Activated naive CD4-positive, alpha-beta T cell treated with anti-CD3 and anti-CD28 coated beads, Interleukin-2, amount 10 ng/mL, durations not matched to agents 7 days and 5 days (primary cell): ENCODE measurements at regions not wholly inside any gene's neighbourhood (a gene's known extent, or its start where the extent isn't known, plus 50 kb on each side); places are given as distances from the start of the nearest gene placed in this dataset.
"Not testable (repeated sequence)": the region's sequence is repeated elsewhere in the genome, so short reads cannot be mapped to it uniquely, and the experiment has no call there.

Source experiments
- CTCF ChIA-PET: fragments of 350-600 bp; sonication (Branson Sonifier 250); formaldehyde crosslinking; loops from one replicate; lab custom pipeline; 2021; ENCODE audit warnings: antibody characterized with exemption; lab: Charles Lee
- DNase-seq: peaks from one replicate; pipeline ENCODE4 v3.0.0-alpha.2; 2020
- H3K27ac Mint-ChIP-seq: one replicate; pipeline ENCODE4 v1.8.0; 2021; ENCODE audit warnings: mild to moderate bottlenecking, moderate library complexity, mixed read lengths
- H3K27me3 Mint-ChIP-seq: one replicate; pipeline ENCODE4 v1.8.0; 2021; ENCODE audit warnings: mild to moderate bottlenecking, mixed read lengths
- H3K36me3 Mint-ChIP-seq: one replicate; pipeline ENCODE4 v1.8.0; 2021; ENCODE audit warnings: mixed read lengths
- H3K4me1 Mint-ChIP-seq: one replicate; pipeline ENCODE4 v1.8.0; 2021; ENCODE audit warnings: mixed read lengths
- H3K4me3 Mint-ChIP-seq: one replicate; pipeline ENCODE4 v1.8.0; 2021; ENCODE audit warnings: mild to moderate bottlenecking, moderate library complexity, mixed read lengths
- H3K9me3 Mint-ChIP-seq: one replicate; pipeline ENCODE4 v1.8.0; 2021; ENCODE audit warnings: mixed read lengths

DNA sequence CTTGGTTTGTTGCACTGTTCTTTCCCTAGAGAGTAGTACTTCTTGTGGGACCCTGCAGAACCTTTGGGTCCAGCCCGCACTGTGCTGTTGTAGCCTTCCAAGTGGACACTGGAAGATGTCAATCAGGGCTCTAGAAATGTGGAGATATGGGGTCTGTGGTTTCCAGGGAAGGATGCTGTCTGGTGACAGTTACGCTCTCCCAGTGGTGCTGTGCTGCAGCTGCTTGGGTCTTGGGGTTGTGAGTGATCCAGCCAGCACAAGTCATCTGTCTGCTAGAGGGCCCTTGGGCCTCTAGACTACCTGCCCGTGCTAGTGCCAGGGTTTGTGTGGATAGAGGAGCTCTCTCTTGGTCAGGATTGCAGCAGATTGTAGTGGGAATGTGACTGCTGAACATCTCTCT, 484.5 kb downstream of the DMAC1 start:
- CTCF ChIA-PET: interaction anchor here (0.7 kb wide), 1 partner anchor 488 kb away, joined by 3 read pairs; no protein-coding TSS in a partner anchor
- Mint-ChIP-seq H3K36me3 (no peaks in the 10 kb centered on the region), H3K4me3 (no peak overlapping the region), H3K4me1 (no peaks in the 10 kb centered on the region), H3K27ac (no peak overlapping the region), H3K27me3 (peaks cover 8% of the 10 kb centered on the region), H3K9me3 (peaks cover 26% of the 10 kb centered on the region)
- DNase-seq: no peak

DNA sequence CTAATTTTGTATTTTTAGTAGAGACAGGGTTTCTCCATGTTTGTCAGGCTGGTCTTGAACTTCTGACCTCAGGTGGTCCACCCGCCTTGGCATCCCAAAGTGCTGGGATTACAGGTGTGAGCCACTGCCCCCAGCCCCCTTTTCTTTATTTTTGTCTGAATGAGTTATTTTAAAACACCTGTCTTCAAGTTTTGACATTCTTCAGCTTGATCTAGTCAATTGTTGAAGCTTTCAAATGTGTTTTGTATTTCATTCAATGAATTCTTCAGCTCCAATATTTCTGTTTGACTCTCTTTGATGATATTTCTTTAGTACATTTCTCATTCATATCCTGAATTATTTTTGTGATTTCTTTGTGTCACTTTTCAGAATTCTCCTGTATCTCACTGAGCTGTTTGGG, 486.2 kb downstream of the DMAC1 start:
- no peak overlapping the region for H3K27ac Mint-ChIP-seq

DNA sequence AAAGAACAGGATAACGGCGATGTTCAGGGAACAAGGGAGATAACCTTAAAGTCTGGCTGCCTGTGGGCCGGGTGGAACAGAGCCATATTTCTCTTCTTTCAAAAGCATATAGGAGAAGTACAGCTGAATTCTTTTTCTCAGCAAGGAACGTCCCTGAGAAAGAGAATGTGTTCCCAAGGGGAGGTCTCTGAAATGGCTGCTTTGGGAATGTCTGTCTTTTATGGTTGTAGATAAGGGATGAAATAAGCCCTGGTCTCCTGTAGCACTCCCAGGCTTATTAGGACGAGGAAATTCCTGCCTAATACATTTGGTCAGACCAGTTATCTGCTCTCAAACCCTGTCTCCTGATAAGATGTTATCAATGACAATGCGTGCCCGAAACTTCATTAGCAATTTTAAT, 490.5 kb downstream of the DMAC1 start:
- DNase-seq, H3K4me3 Mint-ChIP-seq, CTCF ChIA-PET, H3K4me1 Mint-ChIP-seq, H3K27ac Mint-ChIP-seq, H3K27me3 Mint-ChIP-seq, H3K36me3 Mint-ChIP-seq: not testable (repeated sequence)
- peaks cover 38% of the 10 kb centered on the region for H3K9me3 Mint-ChIP-seq

More for the DNA sequence above, 486.2 kb downstream of the DMAC1 start:
- H3K27me3 Mint-ChIP-seq: peaks cover 4% of the 10 kb centered on the region
- CTCF ChIA-PET: no interaction called here
- H3K4me1 Mint-ChIP-seq: no peaks in the 10 kb centered on the region
- H3K4me3 Mint-ChIP-seq: no peak overlapping the region
- H3K36me3 Mint-ChIP-seq: no peaks in the 10 kb centered on the region
- DNase-seq: no peak
- peaks cover 40% of the 10 kb centered on the region for H3K9me3 Mint-ChIP-seq

DNA sequence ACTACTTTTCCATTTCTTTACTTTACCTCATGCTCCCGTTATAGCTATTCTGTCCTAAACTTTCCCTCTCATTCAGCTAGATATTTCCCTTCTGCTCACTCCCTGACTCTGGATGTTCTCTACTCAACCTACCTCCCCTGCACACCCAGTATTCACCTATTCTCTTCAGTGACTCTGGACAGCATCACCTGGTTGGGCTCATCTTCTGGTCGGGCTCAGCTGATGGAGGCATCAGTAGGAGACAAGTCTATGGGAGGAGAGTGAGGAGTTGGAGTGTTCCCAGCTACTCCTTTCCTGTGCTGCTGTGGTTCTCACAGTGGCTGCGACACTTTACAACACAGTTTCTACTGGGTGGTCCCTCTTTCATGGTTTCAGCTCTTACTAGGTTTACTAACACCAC, 493.9 kb downstream of the DMAC1 start:
- Mint-ChIP-seq H3K27ac (no peak overlapping the region), H3K36me3 (no peaks in the 10 kb centered on the region), H3K4me1 (no peaks in the 10 kb centered on the region), H3K27me3 (no peaks in the 10 kb centered on the region), H3K4me3 (no peak overlapping the region), H3K9me3 (peaks cover 23% of the 10 kb centered on the region)
- DNase-seq: no peak
- CTCF ChIA-PET: no interaction called here

DNA sequence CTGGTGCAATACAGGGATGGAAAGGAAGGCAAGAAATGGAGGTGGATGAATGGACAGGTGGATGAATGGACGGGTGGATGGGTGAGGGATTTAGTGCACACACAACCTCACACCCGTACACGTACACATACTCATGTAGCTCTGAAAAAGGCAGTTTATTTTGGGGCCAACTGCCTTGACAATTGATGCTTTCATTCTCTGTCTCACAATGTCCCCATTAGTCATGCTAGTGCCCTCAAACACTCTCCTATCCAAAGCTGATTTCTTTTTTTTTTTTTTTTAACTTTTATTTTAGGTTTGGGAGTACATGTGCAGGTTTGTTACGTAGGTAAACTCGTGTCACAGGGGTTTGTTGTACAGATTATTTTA, 495.0 kb downstream of the DMAC1 start:
- no peaks in the 10 kb centered on the region for H3K36me3 Mint-ChIP-seq

DNA sequence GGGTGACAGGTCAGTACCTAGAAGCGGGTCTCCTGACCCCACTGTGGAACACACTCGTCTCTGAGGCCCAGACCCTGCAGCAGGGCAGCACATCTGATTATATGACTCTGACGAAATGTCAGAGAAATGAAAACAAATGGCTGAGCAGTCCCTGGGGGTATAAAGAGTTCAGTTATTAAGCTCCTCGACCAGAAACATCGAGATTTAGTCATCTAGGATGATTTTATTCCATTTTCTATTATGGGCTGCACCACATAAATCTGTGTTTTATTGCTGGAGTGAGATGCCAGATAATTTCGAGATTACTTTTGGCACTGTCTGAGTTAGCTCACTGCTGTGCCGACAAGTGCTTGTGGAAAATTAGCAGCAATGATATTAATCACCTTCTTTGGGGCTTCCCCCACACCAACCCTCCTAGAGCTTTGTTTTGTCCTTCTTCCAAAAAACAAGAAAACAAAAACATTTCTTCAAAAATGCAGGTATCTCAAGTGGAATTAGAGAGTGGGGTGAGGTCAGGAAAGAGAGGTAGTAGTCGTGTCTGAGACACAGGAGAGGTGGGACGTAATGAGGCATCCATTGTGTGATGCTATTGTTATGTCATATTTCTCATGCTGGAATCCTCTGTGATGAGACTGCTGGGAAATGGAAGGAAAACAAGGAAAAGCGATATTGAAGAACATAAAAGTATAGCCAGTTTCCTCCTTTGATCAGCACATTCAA, 495.5 kb downstream of the DMAC1 start:
- H3K9me3 Mint-ChIP-seq: peaks cover 9% of the 10 kb centered on the region
- no peaks in the 10 kb centered on the region for H3K27me3 Mint-ChIP-seq
- no peaks in the 10 kb centered on the region for H3K36me3 Mint-ChIP-seq
- H3K27ac Mint-ChIP-seq: no peak overlapping the region
- CTCF ChIA-PET: no interaction called here
- DNase-seq: no peak
- no peak overlapping the region for H3K4me3 Mint-ChIP-seq
- H3K4me1 Mint-ChIP-seq: no peaks in the 10 kb centered on the region

More for the DNA sequence above, 495.0 kb downstream of the DMAC1 start:
- H3K4me3 Mint-ChIP-seq: no peak overlapping the region
- DNase-seq: no peak
- peaks cover 14% of the 10 kb centered on the region for H3K9me3 Mint-ChIP-seq
- H3K27me3 Mint-ChIP-seq: no peaks in the 10 kb centered on the region
- no peaks in the 10 kb centered on the region for H3K4me1 Mint-ChIP-seq
- CTCF ChIA-PET: no interaction called here
- no peak overlapping the region for H3K27ac Mint-ChIP-seq

DNA sequence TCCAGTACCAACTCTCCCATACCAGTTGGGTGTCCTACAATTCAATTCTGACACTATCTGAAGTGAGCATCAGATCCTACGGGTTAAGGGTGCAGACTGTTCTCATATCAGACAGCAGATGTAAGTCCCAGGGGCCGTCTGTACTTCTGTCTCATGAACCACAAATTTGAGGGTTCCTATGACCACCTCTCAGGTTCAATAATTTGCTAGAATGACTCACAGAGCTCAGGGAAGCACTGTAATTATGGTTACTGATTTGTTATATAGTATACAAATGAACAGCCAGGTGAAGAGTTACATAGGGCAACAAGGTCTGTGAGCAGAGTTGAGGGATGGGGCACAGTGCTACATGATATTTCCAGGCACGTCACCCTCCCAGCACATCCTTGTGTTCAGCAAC, 499.1 kb downstream of the DMAC1 start:
- Mint-ChIP-seq H3K4me3 (no peak overlapping the region), H3K4me1 (peaks cover 2% of the 10 kb centered on the region), H3K36me3 (no peaks in the 10 kb centered on the region), H3K27me3 (no peaks in the 10 kb centered on the region), H3K27ac (no peak overlapping the region), H3K9me3 (no peaks in the 10 kb centered on the region)
- CTCF ChIA-PET: no interaction called here
- DNase-seq: no peak

DNA sequence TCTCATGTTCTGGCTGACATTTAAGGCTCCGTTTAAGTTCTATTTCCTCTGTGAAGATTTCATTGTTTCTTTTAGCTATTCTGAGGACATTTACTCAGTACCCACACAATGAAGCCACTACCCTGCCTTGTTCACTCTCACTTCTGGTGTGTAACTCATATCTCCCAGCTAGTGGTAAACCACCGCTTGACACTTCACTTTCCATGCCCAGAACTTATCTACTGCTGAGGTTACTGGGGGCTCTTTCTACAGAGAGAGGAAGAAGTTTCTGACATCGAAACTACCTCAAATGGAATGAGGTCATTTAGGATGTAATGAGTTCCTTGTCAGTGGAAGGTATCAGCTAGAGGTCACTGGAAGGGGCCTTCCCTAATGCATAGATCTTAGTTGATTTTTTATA, 501.5 kb downstream of the DMAC1 start:
- Mint-ChIP-seq H3K4me1 (peaks cover 2% of the 10 kb centered on the region), H3K36me3 (no peaks in the 10 kb centered on the region), H3K27ac (no peak overlapping the region), H3K27me3 (peaks cover under 1% of the 10 kb centered on the region), H3K9me3 (no peaks in the 10 kb centered on the region), H3K4me3 (no peak overlapping the region)
- no peak for DNase-seq
- CTCF ChIA-PET: no interaction called here

DNA sequence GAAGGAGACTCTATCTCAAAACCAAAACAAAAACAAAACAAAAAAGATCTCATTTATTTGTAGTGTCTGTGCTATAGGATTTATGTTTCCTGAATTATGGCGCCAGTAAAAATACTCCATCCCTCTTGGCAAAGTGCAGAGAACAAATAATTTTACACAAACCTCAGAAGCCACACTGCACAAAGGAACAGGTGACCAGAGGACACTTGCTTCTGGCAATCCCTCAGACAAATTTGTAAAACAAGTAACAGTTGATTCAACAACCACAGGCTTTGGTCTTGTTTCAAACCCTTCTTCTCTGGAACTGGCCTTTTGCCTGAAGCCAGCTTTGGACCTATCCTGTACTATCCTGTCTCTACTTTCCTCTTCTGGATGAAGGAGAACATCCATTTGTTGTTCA, 502.1 kb downstream of the DMAC1 start:
- no peak overlapping the region for H3K4me3 Mint-ChIP-seq
- no peak for DNase-seq
- no peaks in the 10 kb centered on the region for H3K9me3 Mint-ChIP-seq
- H3K27me3 Mint-ChIP-seq: peaks cover 6% of the 10 kb centered on the region
- CTCF ChIA-PET: no interaction called here
- no peaks in the 10 kb centered on the region for H3K36me3 Mint-ChIP-seq
- peaks cover 2% of the 10 kb centered on the region for H3K4me1 Mint-ChIP-seq
- no peak overlapping the region for H3K27ac Mint-ChIP-seq

DNA sequence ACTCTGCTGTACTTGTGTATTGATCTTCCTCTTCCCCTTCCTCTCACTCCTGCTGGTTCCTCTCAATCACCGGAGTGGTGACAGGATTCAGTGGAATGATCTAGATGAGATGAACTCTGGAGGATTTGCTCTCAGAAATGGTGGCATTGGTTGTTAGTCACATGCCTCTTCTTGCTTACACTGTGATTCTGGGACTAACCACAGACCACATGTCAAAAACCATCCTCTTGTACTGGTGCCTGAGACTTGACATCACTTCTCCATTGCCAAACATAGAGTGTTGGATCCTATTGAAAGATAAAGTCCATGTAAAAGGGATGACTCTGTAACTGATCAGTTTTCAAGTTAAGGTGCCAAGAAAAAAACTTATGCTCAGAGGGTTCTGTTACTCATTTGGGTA, 506.5 kb downstream of the DMAC1 start:
- Mint-ChIP-seq H3K27me3 (peaks cover 6% of the 10 kb centered on the region), H3K36me3 (no peaks in the 10 kb centered on the region), H3K27ac (no peak overlapping the region), H3K4me3 (no peak overlapping the region), H3K9me3 (no peaks in the 10 kb centered on the region), H3K4me1 (peaks cover under 1% of the 10 kb centered on the region)
- DNase-seq: no peak
- CTCF ChIA-PET: no interaction called here

DNA sequence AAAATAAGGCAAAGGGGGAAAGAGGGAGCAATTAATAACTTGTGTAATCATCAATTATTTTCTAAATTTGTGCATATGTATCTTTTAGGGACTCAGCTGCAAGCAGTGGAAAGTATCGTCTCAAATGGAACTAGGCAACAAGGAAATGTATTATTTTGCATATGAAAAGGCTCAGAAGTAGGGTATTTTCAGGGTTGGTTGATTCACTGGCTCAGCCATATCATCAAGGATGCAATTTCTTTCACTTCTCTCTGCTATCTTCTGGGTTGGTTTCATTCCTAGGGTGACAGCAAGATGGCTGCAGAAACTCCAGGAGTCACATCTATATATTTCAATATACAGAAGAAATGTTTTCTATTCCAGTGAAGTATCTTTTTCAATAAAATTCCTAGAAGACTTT, 509.8 kb downstream of the DMAC1 start:
- Mint-ChIP-seq H3K27me3 (peaks cover 6% of the 10 kb centered on the region), H3K27ac (no peak overlapping the region), H3K4me3 (no peak overlapping the region), H3K4me1 (no peaks in the 10 kb centered on the region), H3K9me3 (no peaks in the 10 kb centered on the region), H3K36me3 (no peaks in the 10 kb centered on the region)
- no peak for DNase-seq
- CTCF ChIA-PET: no interaction called here

DNA sequence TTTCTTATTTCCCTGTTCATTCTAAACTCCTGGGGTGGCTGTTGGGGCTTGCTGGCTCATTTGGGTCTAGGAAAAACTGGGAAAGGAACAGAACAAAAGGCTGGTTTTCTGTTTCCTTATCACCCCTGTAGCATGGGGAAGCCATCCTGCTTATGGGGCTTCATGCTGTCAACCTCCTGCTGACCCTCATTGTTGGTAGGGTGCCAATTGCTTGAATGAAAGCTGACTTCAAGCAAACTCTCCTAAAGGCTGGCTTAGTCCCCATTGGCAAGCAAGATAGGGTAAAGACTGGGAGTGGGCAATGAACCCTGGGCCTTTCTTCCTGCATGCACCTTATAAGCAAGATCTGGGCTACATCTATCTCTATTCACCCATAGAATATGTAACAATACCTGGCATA, 511.6 kb downstream of the DMAC1 start:
- no peaks in the 10 kb centered on the region for H3K9me3 Mint-ChIP-seq
- no peak overlapping the region for H3K27ac Mint-ChIP-seq
- CTCF ChIA-PET: no interaction called here
- no peak overlapping the region for H3K4me3 Mint-ChIP-seq
- no peaks in the 10 kb centered on the region for H3K4me1 Mint-ChIP-seq
- peaks cover 4% of the 10 kb centered on the region for H3K27me3 Mint-ChIP-seq
- H3K36me3 Mint-ChIP-seq: no peaks in the 10 kb centered on the region
- DNase-seq: no peak

DNA sequence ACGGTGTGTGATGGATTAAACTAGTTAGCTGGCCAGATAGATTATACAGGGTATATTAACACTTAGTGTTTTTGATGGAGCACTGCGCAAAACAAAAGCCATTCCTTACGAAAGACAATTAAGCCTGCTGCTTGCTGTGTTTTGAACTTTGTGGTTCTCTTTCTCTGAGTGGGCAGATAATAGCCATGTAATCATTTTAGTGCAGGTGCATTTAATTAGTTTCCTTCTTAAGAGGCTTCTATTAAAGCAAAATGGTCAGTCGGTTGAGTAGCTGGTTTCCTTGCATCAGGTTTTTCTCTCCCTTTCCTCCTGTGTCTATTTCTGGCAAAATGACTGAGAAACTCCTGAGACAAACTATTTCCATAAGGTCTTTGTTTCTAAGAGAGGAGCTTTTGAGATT, 512.5 kb downstream of the DMAC1 start:
- Mint-ChIP-seq H3K36me3 (no peaks in the 10 kb centered on the region), H3K9me3 (no peaks in the 10 kb centered on the region), H3K27me3 (no peaks in the 10 kb centered on the region), H3K27ac (no peak overlapping the region), H3K4me1 (no peaks in the 10 kb centered on the region), H3K4me3 (no peak overlapping the region)
- no peak for DNase-seq
- CTCF ChIA-PET: interaction anchor here (0.8 kb wide), 1 partner anchor 18 kb away, joined by 3 read pairs; no protein-coding TSS in a partner anchor

DNA sequence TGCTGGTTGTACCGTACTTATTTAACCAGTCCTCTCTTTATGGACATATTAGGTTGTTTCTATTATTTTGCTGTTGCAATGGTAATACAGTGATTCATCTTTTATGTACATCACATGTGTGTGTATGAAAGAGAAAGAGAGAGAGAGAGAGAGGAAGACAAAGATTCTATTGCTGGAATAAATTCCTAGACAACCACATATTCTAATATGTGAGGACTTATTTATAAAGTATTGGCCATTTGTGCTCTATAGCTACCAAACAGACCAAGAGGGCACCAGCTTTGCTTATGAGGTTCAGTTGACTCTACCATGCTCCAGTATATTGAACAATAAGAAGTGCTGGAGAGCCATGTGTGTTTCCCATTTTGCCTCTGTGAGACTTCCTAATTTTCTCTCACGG, 513.5 kb downstream of the DMAC1 start:
- CTCF ChIA-PET: no interaction called here

DNA sequence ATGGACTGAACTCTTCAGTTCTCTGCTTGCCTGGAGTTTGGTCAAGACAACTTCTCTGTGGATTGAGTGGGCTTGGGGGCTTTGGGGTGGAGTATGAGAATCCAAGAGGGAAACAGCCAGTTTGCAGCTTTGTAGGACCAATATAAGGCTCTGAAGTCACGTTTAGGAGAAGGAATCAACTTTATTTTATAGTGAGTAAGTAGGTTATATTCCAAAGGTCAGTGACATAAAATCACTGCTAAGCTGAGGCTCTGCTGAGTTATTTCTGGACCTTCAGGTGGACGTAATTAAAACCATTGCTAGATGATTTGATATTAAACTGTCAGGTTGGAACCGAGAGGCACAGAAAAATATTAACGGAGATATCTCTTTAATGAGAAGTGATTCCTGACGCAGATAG, 514.4 kb downstream of the DMAC1 start:
- no peak for DNase-seq
- H3K27ac Mint-ChIP-seq: no peak overlapping the region
- H3K4me1 Mint-ChIP-seq: no peaks in the 10 kb centered on the region
- CTCF ChIA-PET: no interaction called here
- H3K36me3 Mint-ChIP-seq: no peaks in the 10 kb centered on the region
- no peaks in the 10 kb centered on the region for H3K9me3 Mint-ChIP-seq
- no peak overlapping the region for H3K4me3 Mint-ChIP-seq
- H3K27me3 Mint-ChIP-seq: no peaks in the 10 kb centered on the region

More for the DNA sequence above, 513.5 kb downstream of the DMAC1 start:
- no peak for DNase-seq
- H3K27me3 Mint-ChIP-seq: no peaks in the 10 kb centered on the region
- no peaks in the 10 kb centered on the region for H3K9me3 Mint-ChIP-seq
- H3K36me3 Mint-ChIP-seq: no peaks in the 10 kb centered on the region
- no peak overlapping the region for H3K4me3 Mint-ChIP-seq
- H3K27ac Mint-ChIP-seq: no peak overlapping the region
- no peaks in the 10 kb centered on the region for H3K4me1 Mint-ChIP-seq
